ENCODE measurements at regions not wholly inside any gene's neighbourhood (a gene's known extent, or its start where the extent isn't known, plus 50 kb on each side); places are given as distances from the start of the nearest gene placed in this dataset.

- H3K36me3 ChIP-seq (replicated peaks in 1 of 2; ENCODE audit: control insufficient read depth in 1 of 2, insufficient read depth in 2 of 2, low read length in 2 of 2), result no peaks in the 10 kb centered on the region
- ChIA-PET POLR2A (no interaction called here), CTCF (ENCODE audit: low intra/inter-chr PET ratio, low total read pairs) (no interaction called here)
- no peak overlapping the region for H3K27ac ChIP-seq (ENCODE audit: extremely low read length, insufficient read depth, low read length)
- H3K27me3 ChIP-seq (ENCODE audit: control insufficient read depth in 1 of 2, insufficient read depth in 2 of 2, low read length in 2 of 2), result peaks cover 0 to 12% of the 10 kb centered on the region in 2 experiments; a peak in 1 of 5 replicates
- H3K4me1 ChIP-seq (ENCODE audit: insufficient read depth, low read length), result no peaks in the 10 kb centered on the region
- DNase-seq (ENCODE audit: low spot score), result no peak
- no TSS peak for BruUV-seq (replicated peaks)
- H3K9ac ChIP-seq (ENCODE audit: insufficient read depth, low read depth, low read length), result no peak overlapping the region
- no peak overlapping the region for H2AFZ ChIP-seq (ENCODE audit: low read length)
- H3K4me3 ChIP-seq (replicated peaks in 1 of 3; ENCODE audit: insufficient read depth in 1 of 3, low read depth in 2 of 3, low read length in 3 of 3), result no peak overlapping the region
- ATAC-seq, result no peak
- in situ Hi-C loops (cut with HindIII; ENCODE audit: extremely low pct_ligation_motif_present, low pct_unique_long_range_greater_than_20kb), result loop anchor here (10.0 kb wide), 1 partner anchor 169 kb away; no protein-coding TSS in a partner anchor
- intact Hi-C loops (cut with micrococcal nuclease; ENCODE audit: unreplicated experiment), result no loop called here
- FAIRE-seq, result no peak
- no peaks in the 10 kb centered on the region for H4K20me1 ChIP-seq (ENCODE audit: insufficient read depth, low read length)
- no peak overlapping the region for H3K4me2 ChIP-seq (ENCODE audit: low read depth, low read length)
- H3K9me3 ChIP-seq (ENCODE audit: low read length), result no peaks in the 10 kb centered on the region
- WGBS (ENCODE audit: low lambda C conversion rate), result 45% methylated on average over 6 of the region's 7 CpGs
- no peaks in the 10 kb centered on the region for H3K79me2 ChIP-seq (ENCODE audit: insufficient read depth, low read length)
- TF ChIP-seq MTERF4 (CRISPR knock-in tag; IDR thresholded peaks at IDR 0.05), result no peak
- TF ChIP-seq ZC3H13 (CRISPR knock-in tag; IDR thresholded peaks at IDR 0.05), result no peak
- no peak for TF ChIP-seq KMT2A (CRISPR knock-in tag; IDR thresholded peaks at IDR 0.05)
- no peak for TF ChIP-seq TRIM24 (CRISPR knock-in tag; IDR thresholded peaks at IDR 0.05)
- no peak for TF ChIP-seq MLXIP (CRISPR knock-in tag; IDR thresholded peaks at IDR 0.05; ENCODE audit: borderline replicate concordance)
- TF ChIP-seq CHCHD3 (CRISPR knock-in tag; IDR thresholded peaks at IDR 0.05), result no peak
- no peak for TF ChIP-seq JUN (CRISPR knock-in tag; IDR thresholded peaks at IDR 0.05)
- TF ChIP-seq ZNF646 (CRISPR knock-in tag; IDR thresholded peaks at IDR 0.05), result no peak
- no peak for TF ChIP-seq SAP130 (CRISPR knock-in tag; IDR thresholded peaks at IDR 0.05; ENCODE audit: low read depth)
- no peak for TF ChIP-seq CTCF (CRISPR knock-in tag; IDR thresholded peaks at IDR 0.05)
- TF ChIP-seq ZNF775 (CRISPR knock-in tag; IDR thresholded peaks at IDR 0.05; ENCODE audit: borderline replicate concordance), result no peak
- TF ChIP-seq SRSF9 (IDR thresholded peaks at IDR 0.05; ENCODE audit: borderline replicate concordance, insufficient read depth, low read depth, low read length, poor library complexity, severe bottlenecking), result no peak
- TF ChIP-seq ERF (CRISPR knock-in tag; IDR thresholded peaks at IDR 0.05), result no peak
- no peak for TF ChIP-seq CEBPG (CRISPR knock-in tag; IDR thresholded peaks at IDR 0.05)
These were observed 174.0 kb downstream of the FGF18 start for GRCh38 chr5:171593401-171593800.

Data from HepG2 (cell line).